ENCODE measurements at regions not wholly inside any gene's neighbourhood (a gene's known extent, or its start where the extent isn't known, plus 50 kb on each side); places are given as distances from the start of the nearest gene placed in this dataset.

DNA sequence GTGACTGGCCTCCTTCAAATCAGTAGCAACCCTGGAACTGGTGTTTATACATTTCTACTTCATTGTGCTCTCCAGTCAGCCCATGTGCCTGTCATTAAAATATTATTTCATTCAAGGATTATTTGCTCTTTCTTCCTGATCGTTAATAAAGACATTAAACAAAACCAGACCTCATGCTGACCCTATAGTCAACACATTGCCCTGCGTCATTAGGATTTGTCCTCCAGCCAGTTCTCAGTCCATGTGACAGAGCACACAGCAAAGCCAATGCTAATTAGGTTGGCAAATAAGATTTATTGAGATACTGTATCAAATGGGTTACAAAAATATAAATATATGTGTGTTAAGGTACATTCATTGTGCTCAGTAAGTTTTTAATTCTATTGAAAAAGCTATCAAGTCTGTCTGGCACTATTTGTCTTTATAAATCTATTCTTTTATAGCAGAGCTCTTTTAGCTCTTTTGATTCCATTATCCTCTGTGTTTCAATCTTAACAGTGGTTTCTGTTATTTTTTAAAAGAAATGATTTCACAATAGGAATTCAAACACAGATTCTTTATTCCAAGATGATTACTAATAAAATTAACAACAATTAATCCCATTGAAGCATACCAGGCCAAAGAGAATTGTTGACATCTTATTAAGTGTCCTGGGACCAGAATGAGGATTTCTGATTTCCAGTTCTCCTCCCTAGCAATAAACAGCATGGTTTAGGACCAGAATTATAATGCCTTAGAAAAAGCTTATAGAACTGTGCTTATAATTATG, 209.4 kb upstream of the RGMB start:
- no peaks in the 10 kb centered on the region for H3K27me3 ChIP-seq (ENCODE audit: control insufficient read depth, insufficient read depth, low read length)
- WGBS (ENCODE audit: insufficient coverage), result 76% methylated on average over 2 of the region's 2 CpGs
- TF ChIP-seq, protein P1, sequence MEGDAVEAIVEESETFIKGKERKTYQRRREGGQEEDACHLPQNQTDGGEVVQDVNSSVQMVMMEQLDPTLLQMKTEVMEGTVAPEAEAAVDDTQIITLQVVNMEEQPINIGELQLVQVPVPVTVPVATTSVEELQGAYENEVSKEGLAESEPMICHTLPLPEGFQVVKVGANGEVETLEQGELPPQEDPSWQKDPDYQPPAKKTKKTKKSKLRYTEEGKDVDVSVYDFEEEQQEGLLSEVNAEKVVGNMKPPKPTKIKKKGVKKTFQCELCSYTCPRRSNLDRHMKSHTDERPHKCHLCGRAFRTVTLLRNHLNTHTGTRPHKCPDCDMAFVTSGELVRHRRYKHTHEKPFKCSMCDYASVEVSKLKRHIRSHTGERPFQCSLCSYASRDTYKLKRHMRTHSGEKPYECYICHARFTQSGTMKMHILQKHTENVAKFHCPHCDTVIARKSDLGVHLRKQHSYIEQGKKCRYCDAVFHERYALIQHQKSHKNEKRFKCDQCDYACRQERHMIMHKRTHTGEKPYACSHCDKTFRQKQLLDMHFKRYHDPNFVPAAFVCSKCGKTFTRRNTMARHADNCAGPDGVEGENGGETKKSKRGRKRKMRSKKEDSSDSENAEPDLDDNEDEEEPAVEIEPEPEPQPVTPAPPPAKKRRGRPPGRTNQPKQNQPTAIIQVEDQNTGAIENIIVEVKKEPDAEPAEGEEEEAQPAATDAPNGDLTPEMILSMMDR (IDR thresholded peaks at IDR 0.05), result no peak
- H3K4me1 Mint-ChIP-seq, result no peaks in the 10 kb centered on the region
- H3K4me3 Mint-ChIP-seq, result no peak overlapping the region
- peaks cover 5% of the 10 kb centered on the region in 2 donors for H3K9me3 Mint-ChIP-seq
- DNase-seq (no peak), ATAC-seq (no peak)
- no peak overlapping the region for H3K27ac ChIP-seq (ENCODE audit: low read length)
- H3K27me3 Mint-ChIP-seq (ENCODE audit: low read depth in 2 of 2), result no peaks in the 10 kb centered on the region
- no peaks in the 10 kb centered on the region for H3K9me3 ChIP-seq (ENCODE audit: control insufficient read depth, insufficient read depth, low read length)
- intact Hi-C loops (cut with micrococcal nuclease), result no loop called here
- no peaks in the 10 kb centered on the region for H3K4me1 ChIP-seq (ENCODE audit: control insufficient read depth, insufficient read depth, low read length)
- no peak overlapping the region for H3K27ac Mint-ChIP-seq
- H3K4me3 ChIP-seq (ENCODE audit: low read length), result no peak overlapping the region
- no peaks in the 10 kb centered on the region for H3K36me3 Mint-ChIP-seq
- H3K36me3 ChIP-seq (ENCODE audit: control insufficient read depth, insufficient read depth, low read length), result no peaks in the 10 kb centered on the region

DNA sequence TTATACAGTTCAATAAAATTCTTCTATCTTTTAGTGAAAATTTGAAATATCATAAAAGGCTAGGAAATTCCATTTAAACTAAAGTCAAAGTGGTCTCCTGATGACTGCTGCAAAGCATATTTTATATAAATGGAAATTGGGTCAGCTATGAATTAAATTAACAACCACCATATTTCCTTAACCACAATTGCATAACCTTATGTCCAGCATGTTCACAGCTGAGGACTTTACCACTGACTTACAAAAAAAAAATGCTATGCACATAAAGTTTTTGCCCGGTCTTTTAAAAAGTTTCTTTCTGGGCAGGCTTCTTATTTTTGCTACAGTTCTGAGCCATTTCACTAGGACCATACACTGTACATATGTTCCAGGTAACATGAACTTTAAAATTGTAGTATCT, 208.6 kb upstream of the RGMB start:
- no peak overlapping the region for H3K4me3 Mint-ChIP-seq
- intact Hi-C loops (cut with micrococcal nuclease), result no loop called here
- no peaks in the 10 kb centered on the region for H3K4me1 ChIP-seq (ENCODE audit: control insufficient read depth, insufficient read depth, low read length)
- no peak for ATAC-seq
- H3K9me3 ChIP-seq (ENCODE audit: control insufficient read depth, insufficient read depth, low read length), result no peaks in the 10 kb centered on the region
- no peaks in the 10 kb centered on the region for H3K27me3 ChIP-seq (ENCODE audit: control insufficient read depth, insufficient read depth, low read length)
- DNase-seq, result no peak
- H3K4me1 Mint-ChIP-seq, result no peaks in the 10 kb centered on the region
- H3K4me3 ChIP-seq (ENCODE audit: low read length), result no peak overlapping the region
- 78% methylated on average over 1 of the region's 1 CpG for WGBS (ENCODE audit: insufficient coverage)
- H3K36me3 ChIP-seq (ENCODE audit: control insufficient read depth, insufficient read depth, low read length), result no peaks in the 10 kb centered on the region
- no peak overlapping the region for H3K27ac Mint-ChIP-seq
- peaks cover 5% of the 10 kb centered on the region in 2 donors for H3K9me3 Mint-ChIP-seq
- no peaks in the 10 kb centered on the region for H3K27me3 Mint-ChIP-seq (ENCODE audit: low read depth in 2 of 2)
- H3K36me3 Mint-ChIP-seq, result no peaks in the 10 kb centered on the region
- H3K27ac ChIP-seq (ENCODE audit: low read length), result no peak overlapping the region
- TF ChIP-seq, protein P1 (IDR thresholded peaks at IDR 0.05), result no peak

DNA sequence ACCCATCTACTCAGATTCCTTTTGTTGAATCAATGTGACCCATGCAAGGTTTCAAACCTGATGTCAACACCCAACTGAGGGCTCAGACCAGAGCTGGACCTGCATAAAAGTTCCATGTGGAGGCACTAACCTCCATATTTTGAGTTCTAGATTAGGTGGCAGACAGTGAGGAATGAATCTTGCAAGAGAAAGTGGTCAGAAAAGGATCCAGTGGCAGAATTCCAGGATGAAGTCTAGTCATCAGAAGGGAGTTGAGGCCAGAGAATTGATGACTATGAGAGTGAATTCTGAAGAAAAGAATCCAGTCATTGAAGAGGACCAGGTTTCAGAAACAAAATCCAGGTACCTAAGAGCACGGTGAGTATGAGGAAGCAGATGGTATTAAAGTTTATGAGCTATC, 205.1 kb upstream of the RGMB start:
- DNase-seq (no peak), ATAC-seq (no peak)
- Mint-ChIP-seq H3K36me3 (no peaks in the 10 kb centered on the region), H3K27ac (no peak overlapping the region), H3K4me3 (no peak overlapping the region), H3K9me3 (peaks cover 5 to 7% of the 10 kb centered on the region in 2 donors), H3K27me3 (ENCODE audit: low read depth in 2 of 2) (no peaks in the 10 kb centered on the region), H3K4me1 (no peaks in the 10 kb centered on the region)
- TF ChIP-seq, protein P1 (IDR thresholded peaks at IDR 0.05), result no peak
- H3K9me3 ChIP-seq (ENCODE audit: control insufficient read depth, insufficient read depth, low read length), result no peaks in the 10 kb centered on the region
- no peak overlapping the region for H3K4me3 ChIP-seq (ENCODE audit: low read length)
- H3K36me3 ChIP-seq (ENCODE audit: control insufficient read depth, insufficient read depth, low read length), result no peaks in the 10 kb centered on the region
- H3K27ac ChIP-seq (ENCODE audit: low read length), result no peak overlapping the region
- 90% methylated on average over 1 of the region's 1 CpG for WGBS (ENCODE audit: insufficient coverage)
- H3K4me1 ChIP-seq (ENCODE audit: control insufficient read depth, insufficient read depth, low read length), result no peaks in the 10 kb centered on the region
- H3K27me3 ChIP-seq (ENCODE audit: control insufficient read depth, insufficient read depth, low read length), result no peaks in the 10 kb centered on the region
- intact Hi-C loops (cut with micrococcal nuclease), result no loop called here

DNA sequence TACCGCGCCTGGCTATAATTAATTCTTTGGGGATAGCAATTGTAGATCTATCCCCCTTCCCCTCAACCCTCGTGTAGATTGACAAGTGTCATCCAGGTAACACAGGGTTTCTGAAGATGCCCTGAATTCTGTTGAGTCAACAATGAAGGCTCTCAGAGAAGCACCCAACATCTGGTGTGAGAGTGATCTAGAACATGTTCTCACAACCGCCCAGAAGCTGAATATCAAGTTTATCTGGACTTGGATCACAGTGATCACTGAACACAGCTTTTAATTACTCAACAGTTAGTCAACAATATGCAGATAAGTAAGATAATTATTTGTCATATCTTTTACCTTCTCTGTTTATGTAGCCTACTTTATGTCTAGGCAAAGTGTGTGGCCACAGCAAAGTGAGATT, 204.2 kb upstream of the RGMB start:
- Mint-ChIP-seq H3K36me3 (no peaks in the 10 kb centered on the region), H3K4me3 (no peak overlapping the region), H3K27me3 (ENCODE audit: low read depth in 2 of 2) (no peaks in the 10 kb centered on the region), H3K4me1 (no peaks in the 10 kb centered on the region), H3K27ac (no peak overlapping the region), H3K9me3 (peaks cover 5 to 7% of the 10 kb centered on the region in 2 donors)
- Histone ChIP-seq H3K27ac (ENCODE audit: low read length) (no peak overlapping the region), H3K9me3 (ENCODE audit: control insufficient read depth, insufficient read depth, low read length) (no peaks in the 10 kb centered on the region), H3K27me3 (ENCODE audit: control insufficient read depth, insufficient read depth, low read length) (no peaks in the 10 kb centered on the region), H3K4me1 (ENCODE audit: control insufficient read depth, insufficient read depth, low read length) (no peaks in the 10 kb centered on the region), H3K4me3 (ENCODE audit: low read length) (no peak overlapping the region), H3K36me3 (ENCODE audit: control insufficient read depth, insufficient read depth, low read length) (no peaks in the 10 kb centered on the region)
- WGBS (ENCODE audit: insufficient coverage), result 84% methylated on average over 4 of the region's 4 CpGs
- intact Hi-C loops (cut with micrococcal nuclease), result no loop called here
- ATAC-seq (no peak), DNase-seq (no peak)
- TF ChIP-seq, protein P1 (IDR thresholded peaks at IDR 0.05), result no peak
